ENCODE measurements at regions not wholly inside any gene's neighbourhood (a gene's known extent, or its start where the extent isn't known, plus 50 kb on each side); places are given as distances from the start of the nearest gene placed in this dataset.
A peak's percentile ranks its signal among the peaks of the same experiment; 100 is the strongest.

- H3K36me3 ChIP-seq (ENCODE audit: control insufficient read depth in 4 of 4, insufficient read depth in 4 of 4, low read length in 4 of 4) = no peaks in the 10 kb centered on the region
- ATAC-seq (ENCODE audit: insufficient read depth, low FRiP score) (no peak), DNase-seq (no peak)
- no peak overlapping the region for H3K9ac ChIP-seq (ENCODE audit: insufficient read depth in 1 of 2, low read length in 2 of 2)
- H3K4me1 ChIP-seq (ENCODE audit: control insufficient read depth in 5 of 5, insufficient read depth in 5 of 5, low read length in 5 of 5) = no peaks in the 10 kb centered on the region
- no peak overlapping the region for H3K27ac ChIP-seq (ENCODE audit: low read depth in 1 of 2, low read length in 1 of 2)
- H3K27me3 ChIP-seq (ENCODE audit: control insufficient read depth in 3 of 3, insufficient read depth in 3 of 3, low read length in 2 of 3) = no peaks in the 10 kb centered on the region
- no peak overlapping the region for H3K4me3 ChIP-seq
- WGBS, 2 donors = 82 to 87% methylated on average over 6 of the region's 6 CpGs
- H3K9me3 ChIP-seq (ENCODE audit: control insufficient read depth in 4 of 4, insufficient read depth in 3 of 4, low read length in 3 of 4) = no peaks in the 10 kb centered on the region
- no peak for TF ChIP-seq CTCF (IDR thresholded peaks at IDR 0.05; ENCODE audit: control extremely low read depth, extremely low read depth)
Measured at GRCh38 chr4:181677621-181678020, 565.6 kb upstream of the TENM3 start.

GRCh38 chr4:181679754-181680153, 563.4 kb upstream of the TENM3 start:
- no peak for TF ChIP-seq CTCF (IDR thresholded peaks at IDR 0.05; ENCODE audit: control extremely low read depth, extremely low read depth)
- H3K27me3 ChIP-seq (ENCODE audit: control insufficient read depth in 3 of 3, insufficient read depth in 3 of 3, low read length in 2 of 3) = no peaks in the 10 kb centered on the region
- H3K9ac ChIP-seq (ENCODE audit: insufficient read depth in 1 of 2, low read length in 2 of 2) = no peak overlapping the region
- no peak for DNase-seq
- 77 to 84% methylated on average over 3 of the region's 3 CpGs for WGBS, 2 donors
- H3K27ac ChIP-seq (ENCODE audit: low read depth in 1 of 2, low read length in 1 of 2) = no peak overlapping the region
- H3K36me3 ChIP-seq (ENCODE audit: control insufficient read depth in 4 of 4, insufficient read depth in 4 of 4, low read length in 4 of 4) = no peaks in the 10 kb centered on the region
- no peaks in the 10 kb centered on the region for H3K4me1 ChIP-seq (ENCODE audit: control insufficient read depth in 5 of 5, insufficient read depth in 5 of 5, low read length in 5 of 5)
- H3K4me3 ChIP-seq = no peak overlapping the region
- no peak for ATAC-seq (ENCODE audit: insufficient read depth, low FRiP score)
- H3K9me3 ChIP-seq (ENCODE audit: control insufficient read depth in 4 of 4, insufficient read depth in 3 of 4, low read length in 3 of 4) = no peaks in the 10 kb centered on the region

GRCh38 chr4:181682367-181683047, 560.7 kb upstream of the TENM3 start:
- DNase-seq (no peak), ATAC-seq (ENCODE audit: insufficient read depth, low FRiP score) (no peak)
- Histone ChIP-seq H3K36me3 (ENCODE audit: control insufficient read depth in 4 of 4, insufficient read depth in 4 of 4, low read length in 4 of 4) (no peaks in the 10 kb centered on the region), H3K27me3 (ENCODE audit: control insufficient read depth in 3 of 3, insufficient read depth in 3 of 3, low read length in 2 of 3) (no peaks in the 10 kb centered on the region), H3K27ac (ENCODE audit: low read depth in 1 of 2, low read length in 1 of 2) (no peak overlapping the region), H3K4me1 (ENCODE audit: control insufficient read depth in 5 of 5, insufficient read depth in 5 of 5, low read length in 5 of 5) (no peaks in the 10 kb centered on the region), H3K9me3 (ENCODE audit: control insufficient read depth in 4 of 4, insufficient read depth in 3 of 4, low read length in 3 of 4) (no peaks in the 10 kb centered on the region), H3K9ac (ENCODE audit: insufficient read depth in 1 of 2, low read length in 2 of 2) (no peak overlapping the region), H3K4me3 (no peak overlapping the region)
- WGBS, 2 donors = 71 to 76% methylated on average over 3 of the region's 3 CpGs
- no peak for TF ChIP-seq CTCF (IDR thresholded peaks at IDR 0.05; ENCODE audit: control extremely low read depth, extremely low read depth)

GRCh38 chr4:181684310-181684709, 558.9 kb upstream of the TENM3 start:
- Histone ChIP-seq H3K27me3 (ENCODE audit: control insufficient read depth in 3 of 3, insufficient read depth in 3 of 3, low read length in 2 of 3) (no peaks in the 10 kb centered on the region), H3K4me1 (ENCODE audit: control insufficient read depth in 5 of 5, insufficient read depth in 5 of 5, low read length in 5 of 5) (no peaks in the 10 kb centered on the region), H3K36me3 (ENCODE audit: control insufficient read depth in 4 of 4, insufficient read depth in 4 of 4, low read length in 4 of 4) (no peaks in the 10 kb centered on the region), H3K4me3 (no peak overlapping the region), H3K9ac (ENCODE audit: insufficient read depth in 1 of 2, low read length in 2 of 2) (no peak overlapping the region), H3K9me3 (ENCODE audit: control insufficient read depth in 4 of 4, insufficient read depth in 3 of 4, low read length in 3 of 4) (no peaks in the 10 kb centered on the region), H3K27ac (ENCODE audit: low read depth in 1 of 2, low read length in 1 of 2) (no peak overlapping the region)
- ATAC-seq (ENCODE audit: insufficient read depth, low FRiP score) (no peak), DNase-seq (peak in 1 of 3 donors; percentile 6)
- WGBS, 2 donors = 82 to 84% methylated on average over 2 of the region's 2 CpGs
- TF ChIP-seq CTCF (IDR thresholded peaks at IDR 0.05; ENCODE audit: control extremely low read depth, extremely low read depth) = no peak
